ENCODE measurements at regions not wholly inside any gene's neighbourhood (a gene's known extent, or its start where the extent isn't known, plus 50 kb on each side); places are given as distances from the start of the nearest gene placed in this dataset.

- TF ChIP-seq POLR2A (IDR thresholded peaks at IDR 0.05; ENCODE audit: low read depth, low read length) (no peak), MAX (IDR thresholded peaks at IDR 0.05; ENCODE audit: insufficient read depth, insufficient read length) (no peak)
Observed at GRCh38 chr21:35521293-35521692, 472.2 kb upstream of the RUNX1 start.

Data from endothelial cell of umbilical vein (primary cell).